Loucy (cell line): ENCODE measurements at regions not wholly inside any gene's neighbourhood (a gene's known extent, or its start where the extent isn't known, plus 50 kb on each side); places are given as distances from the start of the nearest gene placed in this dataset.

ENCODE experiments used
- CTCF ChIP-seq: fragments of 200-600 bp; sonication (generic); conservative IDR thresholded peaks from 2 replicates; pipeline ENCODE4 v1.5.1; 2014; ENCODE audit warnings: mild to moderate bottlenecking, antibody characterized with exemption, low read length
- EZH2phosphoT487 ChIP-seq: fragments of 200-600 bp; IDR thresholded peaks from 2 replicates; pipeline ENCODE4 v1.6.1; 2018; ENCODE audit warnings: antibody characterized with exemption, mild to moderate bottlenecking, moderate library complexity, borderline replicate concordance

- TF ChIP-seq CTCF: no peak
- TF ChIP-seq EZH2phosphoT487: no peak
Observed at GRCh38 chr7:98777051-98777450, 92.8 kb downstream of the TMEM130 start.
